Prostate gland (tissue), 2 donors: ENCODE measurements at regions not wholly inside any gene's neighbourhood (a gene's known extent, or its start where the extent isn't known, plus 50 kb on each side); places are given as distances from the start of the nearest gene placed in this dataset.

ENCODE experiments used
- DNase-seq: peaks from one replicate; pipeline ENCODE4 v3.0.0-alpha.2; 2019; ENCODE audit warnings: low spot score
- H3K27ac ChIP-seq, 2 donors: fragments of 200-600 bp; sonication (generic); 2 replicates each; pipeline ENCODE4 v1.5.1; 2017 to 2019
- H3K27me3 ChIP-seq: fragments of 200-600 bp; sonication (generic); replicated peaks from 2 replicates; pipeline ENCODE4 v1.5.1; 2019; ENCODE audit not compliant: insufficient read depth
- H3K36me3 ChIP-seq, 2 donors: fragments of 200-600 bp; sonication (generic); 1 replicate in 1 of 2; 2 replicates in 1 of 2; pipeline versions ENCODE4 v1.5.1 to v1.8.1; 2017 to 2019
- H3K4me1 ChIP-seq: fragments of 200-600 bp; sonication (generic); replicated peaks from 2 replicates; pipeline ENCODE4 v1.5.1; 2019
- H3K4me3 ChIP-seq, 2 donors: fragments of 200-600 bp; sonication (generic); 2 replicates each; pipeline ENCODE4 v1.5.1; 2017 to 2019
- H3K9me3 ChIP-seq: fragments of 200-600 bp; sonication (generic); 2 replicates; pipeline ENCODE4 v1.5.1; 2017
- CTCF ChIP-seq, 4 experiments: fragments of 200-600 bp in 2 of 4; fragments of 450-650 bp in 2 of 4; sonication (generic) in 2 of 4; IDR thresholded peaks; 1 replicate in 3 of 4; 2 replicates in 1 of 4; pipeline ENCODE4 v1.5.1; 2016 to 2019; ENCODE audit warnings: antibody characterized with exemption in 4 of 4, mild to moderate bottlenecking in 2 of 4, moderate library complexity in 2 of 4
- POLR2A ChIP-seq: fragments of 450-650 bp; IDR thresholded peaks from one replicate; pipeline ENCODE4 v1.6.1; 2016; ENCODE audit warnings: antibody characterized with exemption, mild to moderate bottlenecking
- POLR2AphosphoS5 ChIP-seq: sonication (generic); formaldehyde crosslinking; IDR thresholded peaks from one replicate; pipeline ENCODE4 v1.6.1; 2017; ENCODE audit warnings: antibody characterized with exemption
- WGBS: methylation state at CpG from one replicate; pipeline ENCODE4 v1.1.5; 2018; 5-methylcytosine and 5-hydroxymethylcytosine counted together
- intact Hi-C: fragments of 100-400 bp; cut with DNase I; formaldehyde crosslinking; loops from one replicate; pipeline ENCODE4 v1.14.2; 2022

GRCh38 chr12:108419949-108420348, 80.8 kb upstream of the CMKLR1 start:
- no peaks in the 10 kb centered on the region for H3K36me3 ChIP-seq

GRCh38 chr12:108418164-108418890, 79.2 kb upstream of the CMKLR1 start:
- TF ChIP-seq POLR2AphosphoS5 (no peak), POLR2A (no peak), CTCF (IDR thresholded peaks at IDR 0.05) (no peak)
- no peaks in the 10 kb centered on the region for H3K36me3 ChIP-seq
- no peaks in the 10 kb centered on the region for H3K4me1 ChIP-seq
- H3K9me3 ChIP-seq = no peaks in the 10 kb centered on the region
- H3K4me3 ChIP-seq = no peak overlapping the region
- DNase-seq = no peak
- no peak overlapping the region for H3K27ac ChIP-seq
- intact Hi-C loops = no loop called here
- WGBS = 81% methylated on average over 2 of the region's 2 CpGs
- no peaks in the 10 kb centered on the region for H3K27me3 ChIP-seq

More at GRCh38 chr12:108419949-108420348, 80.8 kb upstream of the CMKLR1 start:
- 70% methylated on average over 2 of the region's 2 CpGs for WGBS
- no peak overlapping the region for H3K4me3 ChIP-seq
- no peaks in the 10 kb centered on the region for H3K4me1 ChIP-seq
- DNase-seq = no peak
- no peaks in the 10 kb centered on the region for H3K9me3 ChIP-seq
- no peak for TF ChIP-seq POLR2A
- TF ChIP-seq CTCF (IDR thresholded peaks at IDR 0.05) = no peak
- no peak for TF ChIP-seq POLR2AphosphoS5
- intact Hi-C loops = no loop called here
- H3K27ac ChIP-seq = no peak overlapping the region
- H3K27me3 ChIP-seq = no peaks in the 10 kb centered on the region

- TF ChIP-seq CTCF (IDR thresholded peaks at IDR 0.05) = no peak
- no peak for TF ChIP-seq POLR2A
- TF ChIP-seq POLR2AphosphoS5 = no peak
- WGBS = 86% methylated on average over 6 of the region's 6 CpGs
- no peak overlapping the region for H3K27ac ChIP-seq
- DNase-seq = no peak
- intact Hi-C loops = no loop called here
- H3K4me1 ChIP-seq = no peaks in the 10 kb centered on the region
- H3K27me3 ChIP-seq = no peaks in the 10 kb centered on the region
- H3K4me3 ChIP-seq = no peak overlapping the region
- no peaks in the 10 kb centered on the region for H3K9me3 ChIP-seq
- no peaks in the 10 kb centered on the region for H3K36me3 ChIP-seq
Observed at GRCh38 chr12:108414021-108414420, 74.9 kb upstream of the CMKLR1 start.

- no peaks in the 10 kb centered on the region for H3K4me1 ChIP-seq
- TF ChIP-seq POLR2A = no peak
- no peak for TF ChIP-seq CTCF (IDR thresholded peaks at IDR 0.05)
- TF ChIP-seq POLR2AphosphoS5 = no peak
- no peaks in the 10 kb centered on the region for H3K36me3 ChIP-seq
- DNase-seq = no peak
- no peaks in the 10 kb centered on the region for H3K27me3 ChIP-seq
- 77% methylated on average over 3 of the region's 3 CpGs for WGBS
- H3K9me3 ChIP-seq = no peaks in the 10 kb centered on the region
- intact Hi-C loops = no loop called here
- no peak overlapping the region for H3K27ac ChIP-seq
- no peak overlapping the region for H3K4me3 ChIP-seq
Observed at GRCh38 chr12:108410689-108411088, 71.6 kb upstream of the CMKLR1 start.

- H3K9me3 ChIP-seq = no peaks in the 10 kb centered on the region
- no peak overlapping the region for H3K27ac ChIP-seq
- no peaks in the 10 kb centered on the region for H3K36me3 ChIP-seq
- no peak for DNase-seq
- H3K27me3 ChIP-seq = no peaks in the 10 kb centered on the region
- TF ChIP-seq CTCF (IDR thresholded peaks at IDR 0.05) (no peak), POLR2AphosphoS5 (no peak), POLR2A (no peak)
- H3K4me3 ChIP-seq = no peak overlapping the region
- intact Hi-C loops = no loop called here
- no peaks in the 10 kb centered on the region for H3K4me1 ChIP-seq
- 53% methylated on average over 3 of the region's 3 CpGs for WGBS
Observed at GRCh38 chr12:108409481-108409880, 70.4 kb upstream of the CMKLR1 start.
